ENCODE measurements at regions not wholly inside any gene's neighbourhood (a gene's known extent, or its start where the extent isn't known, plus 50 kb on each side); places are given as distances from the start of the nearest gene placed in this dataset.

GRCh38 chr9:31823365-31823764 is 561.1 kb upstream of the ACO1 start:
- Histone ChIP-seq H2BK120ac (ENCODE audit: low read depth, low read length, poor library complexity, severe bottlenecking) (no peak overlapping the region), H3K56ac (ENCODE audit: insufficient read length, low read depth, low read length) (no peak overlapping the region), H3K79me1 (ENCODE audit: insufficient read depth, low read depth, low read length, poor library complexity, severe bottlenecking) (no peaks in the 10 kb centered on the region), H3K23me2 (ENCODE audit: insufficient read length, low read depth, low read length, poor library complexity, severe bottlenecking) (no peaks in the 10 kb centered on the region), H4K91ac (ENCODE audit: insufficient read length, low read depth, low read length) (no peak overlapping the region), H3K18ac (ENCODE audit: insufficient read length, low read depth, low read length) (no peak overlapping the region), H2AFZ (ENCODE audit: low read length) (no peak overlapping the region), H3K79me2 (ENCODE audit: insufficient read depth, low read length) (no peaks in the 10 kb centered on the region), H2AK5ac (ENCODE audit: insufficient read length, low read length) (no peak overlapping the region), H4K8ac (replicated peaks; ENCODE audit: insufficient read length, low read depth, low read length) (no peak overlapping the region), H2BK5ac (ENCODE audit: insufficient read length, low read length) (no peak overlapping the region), H3K4ac (ENCODE audit: low read depth, low read length) (no peak overlapping the region), H4K5ac (ENCODE audit: insufficient read length, low read depth, low read length) (no peak overlapping the region), H3K4me2 (ENCODE audit: insufficient read depth, insufficient read length, low read length) (no peak overlapping the region), H3K4me1 (ENCODE audit: insufficient read depth, low read length) (no peaks in the 10 kb centered on the region), H2BK12ac (ENCODE audit: insufficient read length, low read depth, low read length) (no peak overlapping the region), H4K20me1 (ENCODE audit: control insufficient read depth, insufficient read depth, insufficient read length) (no peaks in the 10 kb centered on the region), H2BK15ac (ENCODE audit: low read depth, low read length) (no peak overlapping the region), H3K9me3 (ENCODE audit: control insufficient read depth, low read depth, low read length) (no peaks in the 10 kb centered on the region), H2BK20ac (ENCODE audit: low read depth, low read length, poor library complexity, severe bottlenecking) (no peak overlapping the region), H3K27ac (ENCODE audit: insufficient read length, low read depth, low read length) (no peak overlapping the region), H3K14ac (ENCODE audit: insufficient read depth, low read length) (no peak overlapping the region), H3K9ac (ENCODE audit: extremely low read depth, insufficient read length, low read length) (no peak overlapping the region), H3K23ac (ENCODE audit: insufficient read length, low read depth, low read length) (no peak overlapping the region), H3K27me3 (ENCODE audit: insufficient read depth, low read length) (no peaks in the 10 kb centered on the region), H3T11ph (ENCODE audit: low read length) (no peak overlapping the region)
- Mint-ChIP-seq H3K36me3 (ENCODE audit: insufficient read depth in 1 of 3, low read depth in 3 of 3) (no peaks in the 10 kb centered on the region), H3K9me3 (peaks cover 0 to 2% of the 10 kb centered on the region in 2 experiments; a peak in 3 of 5 replicates), H3K27ac (no peak overlapping the region), H3K4me1 (no peaks in the 10 kb centered on the region; a peak in 1 of 4 replicates), H3K27me3 (ENCODE audit: low read depth) (peaks cover 1% of the 10 kb centered on the region; the same call in 1 of the 2 replicates), H3K4me3 (no peak overlapping the region)
- DNase-seq: no peak
- TF ChIP-seq CTCF (conservative IDR thresholded peaks at IDR 0.05): no peak
- WGBS (ENCODE audit: extremely low coverage, insufficient read length, low lambda C conversion rate): no CpG with 5 or more reads among the region's 2 CpGs

Data from H9 (cell line).